ENCODE measurements at regions not wholly inside any gene's neighbourhood (a gene's known extent, or its start where the extent isn't known, plus 50 kb on each side); places are given as distances from the start of the nearest gene placed in this dataset.
A peak's percentile ranks its signal among the peaks of the same experiment; 100 is the strongest.

GRCh38 chr2:72035518-72036172 is 112.0 kb downstream of the CYP26B1 start:
- TF ChIP-seq CTCF (IDR thresholded peaks at IDR 0.05), result no peak
- H3K9me3 ChIP-seq, result no peaks in the 10 kb centered on the region

DNA sequence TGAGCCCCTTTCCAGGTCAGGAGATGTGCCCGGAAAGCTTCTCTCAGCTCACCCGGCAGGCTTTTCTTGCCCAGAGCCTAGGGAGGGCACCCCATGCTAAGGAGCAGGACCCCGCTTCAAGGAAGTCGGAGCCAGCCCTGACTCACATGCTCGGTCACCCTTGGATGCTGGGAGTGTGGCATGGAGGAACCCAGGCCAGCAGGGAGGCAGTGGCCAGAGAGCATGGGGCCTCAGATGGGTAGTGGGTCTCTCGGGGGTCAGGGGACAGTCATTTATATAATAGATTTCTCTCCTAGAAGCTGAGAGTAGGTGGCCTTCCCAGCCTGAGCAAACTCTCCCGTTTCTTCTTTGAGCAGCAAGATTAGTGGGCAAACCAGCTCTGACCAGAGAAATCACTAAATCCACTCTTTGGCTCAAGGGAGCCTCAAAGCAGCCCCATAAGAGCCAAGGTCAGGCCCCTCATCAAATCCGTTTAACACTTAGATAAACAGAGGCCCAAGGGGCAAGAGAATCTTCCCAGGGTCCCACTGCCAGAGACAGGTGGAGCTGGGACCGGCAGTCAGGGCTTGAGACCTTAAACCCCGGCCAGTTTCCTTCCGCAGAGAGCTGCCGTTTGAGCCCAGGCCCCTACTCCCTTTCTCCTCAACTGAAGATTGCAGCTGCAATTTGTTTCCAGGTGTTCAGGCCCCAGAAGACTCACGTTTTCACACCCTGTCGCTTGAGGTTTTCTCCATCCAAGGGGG is 113.1 kb downstream of the CYP26B1 start:
- Histone ChIP-seq H3K4me1 (ENCODE audit: low read depth) (no peaks in the 10 kb centered on the region), H3K36me3 (ENCODE audit: low read depth) (no peaks in the 10 kb centered on the region), H3K9me3 (no peaks in the 10 kb centered on the region), H3K4me3 (no peak overlapping the region)
- DNase-seq, result no peak
- no peak for ATAC-seq
- TF ChIP-seq CTCF (IDR thresholded peaks at IDR 0.05), result no peak
- intact Hi-C loops (cut with DNase I, micrococcal nuclease), result no loop called here

More at GRCh38 chr2:72035518-72036172, 112.0 kb downstream of the CYP26B1 start:
- no peaks in the 10 kb centered on the region for H3K4me1 ChIP-seq (ENCODE audit: low read depth)
- H3K36me3 ChIP-seq (ENCODE audit: low read depth), result no peaks in the 10 kb centered on the region
- no peak overlapping the region for H3K4me3 ChIP-seq
- no peak for DNase-seq
- no peak for ATAC-seq
- intact Hi-C loops (cut with DNase I, micrococcal nuclease), result no loop called here

GRCh38 chr2:72033636-72034035 is 114.0 kb downstream of the CYP26B1 start:
- no peak for ATAC-seq
- Histone ChIP-seq H3K4me1 (ENCODE audit: low read depth) (no peaks in the 10 kb centered on the region), H3K9me3 (no peaks in the 10 kb centered on the region), H3K4me3 (no peak overlapping the region), H3K36me3 (ENCODE audit: low read depth) (no peaks in the 10 kb centered on the region)
- no peak for TF ChIP-seq CTCF (IDR thresholded peaks at IDR 0.05)
- intact Hi-C loops (cut with DNase I, micrococcal nuclease), result no loop called here
- peak in 1 of 3 donors; percentile 21 for DNase-seq

DNA sequence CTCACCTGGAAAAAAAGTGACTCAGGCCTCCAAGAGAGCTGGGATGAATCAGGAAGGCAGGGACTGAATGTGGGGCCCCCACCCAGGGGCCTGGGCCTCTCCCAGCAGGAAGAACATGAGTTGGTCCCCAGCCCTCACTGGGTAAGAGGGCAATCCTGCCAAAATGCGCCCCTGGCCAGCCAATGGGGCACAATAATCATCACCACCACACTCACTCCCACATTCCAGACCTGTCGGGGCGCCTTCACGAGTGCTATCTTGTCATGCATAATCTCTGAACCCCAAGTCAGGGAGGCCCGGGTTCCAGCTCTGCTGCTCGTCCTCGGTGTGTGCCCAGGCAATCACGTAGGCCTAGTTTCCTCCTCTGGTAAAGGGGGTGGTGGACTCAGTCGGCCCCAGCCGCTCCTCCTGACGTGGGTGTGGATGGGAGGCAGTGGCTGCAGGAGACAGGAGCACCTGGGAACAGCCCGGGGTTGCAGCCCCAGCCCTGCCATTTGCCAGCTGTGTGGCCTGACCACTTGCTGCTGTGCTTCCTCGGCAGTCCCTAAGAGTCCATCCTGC is 115.1 kb downstream of the CYP26B1 start:
- no peaks in the 10 kb centered on the region for H3K9me3 ChIP-seq
- no peak overlapping the region for H3K4me3 ChIP-seq
- TF ChIP-seq CTCF (IDR thresholded peaks at IDR 0.05), result no peak
- no peaks in the 10 kb centered on the region for H3K4me1 ChIP-seq (ENCODE audit: low read depth)
- DNase-seq (no peak), ATAC-seq (no peak)
- no peaks in the 10 kb centered on the region for H3K36me3 ChIP-seq (ENCODE audit: low read depth)
- intact Hi-C loops (cut with DNase I, micrococcal nuclease), result no loop called here

- ATAC-seq, result no peak
- no peak for TF ChIP-seq CTCF (IDR thresholded peaks at IDR 0.05)
- Histone ChIP-seq H3K9me3 (no peaks in the 10 kb centered on the region), H3K36me3 (ENCODE audit: low read depth) (no peaks in the 10 kb centered on the region), H3K4me3 (no peak overlapping the region), H3K4me1 (ENCODE audit: low read depth) (no peaks in the 10 kb centered on the region)
- intact Hi-C loops (cut with DNase I, micrococcal nuclease), result no loop called here
- no peak for DNase-seq
Measured at GRCh38 chr2:72031346-72032110, 116.1 kb downstream of the CYP26B1 start.

Measured in mucosa of descending colon (tissue), 3 donors.